IgD-negative memory B cell (primary cell): ENCODE measurements at regions not wholly inside any gene's neighbourhood (a gene's known extent, or its start where the extent isn't known, plus 50 kb on each side); places are given as distances from the start of the nearest gene placed in this dataset.
"Not testable (repeated sequence)": the region's sequence is repeated elsewhere in the genome, so short reads cannot be mapped to it uniquely, and the experiment has no call there.

Experiments
- H3K27ac Mint-ChIP-seq, 3 donors: one replicate each; pipeline ENCODE4 v1.8.0; 2020 to 2022; ENCODE audit warnings: mild to moderate bottlenecking in 3 of 3, mixed read lengths in 3 of 3, moderate library complexity in 1 of 3
- H3K27me3 Mint-ChIP-seq: one replicate; pipeline ENCODE4 v1.8.0; 2021; ENCODE audit warnings: mixed read lengths
- H3K36me3 Mint-ChIP-seq: one replicate; pipeline ENCODE4 v1.8.0; 2020; ENCODE audit warnings: mild to moderate bottlenecking, mixed read lengths
- H3K4me1 Mint-ChIP-seq, 3 donors: one replicate each; pipeline ENCODE4 v1.8.0; 2020 to 2022; ENCODE audit warnings: mixed read lengths in 3 of 3, mild to moderate bottlenecking in 1 of 3
- H3K4me3 Mint-ChIP-seq, 4 donors: one replicate each; pipeline ENCODE4 v1.8.0; 2020 to 2022; ENCODE audit warnings: mild to moderate bottlenecking in 4 of 4, mixed read lengths in 4 of 4, moderate library complexity in 3 of 4
- H3K9me3 Mint-ChIP-seq, 3 donors: one replicate each; pipeline ENCODE4 v1.8.0; 2020 to 2021; ENCODE audit warnings: mixed read lengths in 3 of 3, mild to moderate bottlenecking in 1 of 3

DNA sequence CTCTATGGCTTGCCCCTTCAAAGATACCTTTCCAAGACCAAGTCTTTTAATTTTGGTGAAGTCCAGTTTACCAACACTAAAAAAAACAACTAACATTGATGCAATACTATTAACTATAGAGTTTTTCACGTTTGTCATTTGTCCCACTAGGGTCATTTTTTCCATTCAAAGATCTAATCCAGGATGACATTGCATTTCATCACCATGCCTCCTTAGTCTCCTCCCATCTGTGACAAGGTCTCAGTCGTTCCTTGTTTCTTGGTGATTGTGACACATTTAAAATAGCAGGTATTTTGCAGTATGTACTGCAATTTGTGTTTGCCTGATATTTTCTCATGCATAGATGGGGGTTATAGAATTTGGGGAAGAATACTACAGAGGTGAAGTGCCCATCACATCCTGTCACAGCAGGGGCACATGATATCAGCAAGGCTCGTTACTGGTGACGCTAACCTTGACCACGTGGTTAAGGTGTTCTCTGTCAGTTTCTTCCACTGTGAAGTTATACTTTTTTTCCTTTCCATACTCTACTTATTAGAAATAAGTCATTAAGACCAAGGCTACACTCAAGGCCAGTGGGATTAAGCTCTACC is 799.2 kb upstream of the RAB6C start:
- Mint-ChIP-seq H3K4me3 (no peak overlapping the region), H3K4me1 (no peaks in the 10 kb centered on the region), H3K9me3 (no peaks in the 10 kb centered on the region), H3K27me3 (no peaks in the 10 kb centered on the region), H3K27ac (no peak overlapping the region), H3K36me3 (no peaks in the 10 kb centered on the region)

DNA sequence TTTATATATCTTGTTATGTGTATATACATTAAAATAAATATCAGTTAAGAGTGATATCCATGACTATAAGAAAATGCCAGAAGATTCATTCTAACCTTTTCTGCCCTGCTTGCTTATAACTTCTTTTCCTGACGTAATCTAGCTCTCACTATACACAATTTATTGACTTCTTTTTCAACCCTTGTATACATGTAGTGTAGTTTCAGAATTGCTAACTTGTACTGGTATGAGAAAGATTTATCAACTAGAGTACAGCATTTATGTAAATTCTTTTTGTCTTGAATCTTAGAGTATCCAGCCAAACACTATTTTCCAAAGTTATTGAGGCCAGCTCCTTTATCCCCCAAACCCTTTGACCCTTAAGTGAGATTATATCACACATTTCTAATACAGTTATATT is 798.0 kb upstream of the RAB6C start:
- H3K4me1 Mint-ChIP-seq, result no peaks in the 10 kb centered on the region
- no peak overlapping the region for H3K4me3 Mint-ChIP-seq
- H3K27ac Mint-ChIP-seq, result no peak overlapping the region
- H3K36me3 Mint-ChIP-seq, result no peaks in the 10 kb centered on the region
- H3K9me3 Mint-ChIP-seq, result no peaks in the 10 kb centered on the region
- peaks cover 1% of the 10 kb centered on the region for H3K27me3 Mint-ChIP-seq

DNA sequence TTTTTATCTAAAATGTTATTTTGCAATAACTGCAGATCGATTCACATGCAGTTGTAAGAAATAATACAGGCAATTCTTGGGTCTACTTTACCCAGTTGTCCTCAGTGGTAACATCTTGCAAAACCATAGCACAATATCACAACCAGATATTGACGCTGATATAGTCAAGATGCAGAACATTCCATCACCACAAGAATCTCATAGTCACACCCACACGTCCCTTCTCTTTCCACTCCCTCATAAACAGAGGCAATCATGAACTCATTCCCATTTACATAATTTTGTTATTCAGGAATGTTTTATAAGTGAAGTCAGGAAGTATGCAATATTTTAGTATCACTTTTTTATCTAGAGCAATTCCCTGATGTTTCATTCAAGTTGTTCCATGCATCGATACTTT is 797.5 kb upstream of the RAB6C start:
- no peaks in the 10 kb centered on the region for H3K4me1 Mint-ChIP-seq
- H3K9me3 Mint-ChIP-seq, result no peaks in the 10 kb centered on the region
- H3K27me3 Mint-ChIP-seq, result peaks cover 1% of the 10 kb centered on the region
- no peak overlapping the region for H3K4me3 Mint-ChIP-seq
- no peak overlapping the region for H3K27ac Mint-ChIP-seq
- no peaks in the 10 kb centered on the region for H3K36me3 Mint-ChIP-seq

DNA sequence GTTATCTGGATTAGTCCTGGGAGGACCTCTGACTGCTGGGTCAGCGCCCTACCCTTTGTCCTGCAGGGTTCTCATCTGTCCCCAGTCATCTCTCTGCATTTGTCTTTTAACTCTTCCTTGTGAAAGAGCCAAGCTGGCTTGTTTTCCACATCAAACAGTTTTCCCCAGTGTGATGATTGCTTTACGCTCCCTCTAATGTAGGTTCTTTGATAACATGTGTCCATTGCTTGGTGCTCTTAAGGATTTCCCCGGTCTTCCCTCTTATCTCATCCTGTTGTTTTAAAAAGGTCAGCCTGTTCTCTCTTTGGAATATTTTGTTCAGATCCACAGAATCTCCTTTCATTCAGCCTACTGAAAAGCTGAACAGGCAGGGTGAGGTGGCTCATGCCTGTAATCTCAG is 792.1 kb upstream of the RAB6C start:
- no peak overlapping the region for H3K4me3 Mint-ChIP-seq

DNA sequence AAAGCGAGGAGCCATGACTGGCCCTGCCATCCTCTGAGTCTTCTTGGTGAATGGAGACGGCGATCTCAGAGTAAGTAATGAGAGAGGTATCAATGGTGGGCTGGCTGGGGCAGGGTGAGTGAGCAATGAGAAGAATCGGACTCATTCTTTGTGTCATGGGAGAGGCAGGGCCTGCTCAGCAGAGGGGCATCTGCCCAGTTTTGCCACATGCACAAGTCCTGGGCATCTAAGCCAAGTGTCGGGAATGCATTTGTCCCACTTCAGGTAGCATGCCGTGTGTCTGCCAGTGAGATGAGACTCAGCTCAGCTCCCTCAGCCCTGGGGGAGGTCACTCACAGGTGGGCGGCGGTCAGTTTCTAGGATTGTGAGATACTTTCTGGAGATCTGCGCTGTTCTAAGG is 791.0 kb upstream of the RAB6C start:
- peaks cover 9% of the 10 kb centered on the region for H3K27me3 Mint-ChIP-seq
- no peaks in the 10 kb centered on the region for H3K36me3 Mint-ChIP-seq
- no peaks in the 10 kb centered on the region for H3K9me3 Mint-ChIP-seq
- H3K27ac Mint-ChIP-seq, result no peak overlapping the region
- H3K4me3 Mint-ChIP-seq, result no peak overlapping the region
- no peaks in the 10 kb centered on the region for H3K4me1 Mint-ChIP-seq

More for the DNA sequence above, 792.1 kb upstream of the RAB6C start:
- H3K27me3 Mint-ChIP-seq, result peaks cover 9% of the 10 kb centered on the region
- no peaks in the 10 kb centered on the region for H3K4me1 Mint-ChIP-seq
- no peaks in the 10 kb centered on the region for H3K36me3 Mint-ChIP-seq
- H3K9me3 Mint-ChIP-seq, result no peaks in the 10 kb centered on the region
- no peak overlapping the region for H3K27ac Mint-ChIP-seq

DNA sequence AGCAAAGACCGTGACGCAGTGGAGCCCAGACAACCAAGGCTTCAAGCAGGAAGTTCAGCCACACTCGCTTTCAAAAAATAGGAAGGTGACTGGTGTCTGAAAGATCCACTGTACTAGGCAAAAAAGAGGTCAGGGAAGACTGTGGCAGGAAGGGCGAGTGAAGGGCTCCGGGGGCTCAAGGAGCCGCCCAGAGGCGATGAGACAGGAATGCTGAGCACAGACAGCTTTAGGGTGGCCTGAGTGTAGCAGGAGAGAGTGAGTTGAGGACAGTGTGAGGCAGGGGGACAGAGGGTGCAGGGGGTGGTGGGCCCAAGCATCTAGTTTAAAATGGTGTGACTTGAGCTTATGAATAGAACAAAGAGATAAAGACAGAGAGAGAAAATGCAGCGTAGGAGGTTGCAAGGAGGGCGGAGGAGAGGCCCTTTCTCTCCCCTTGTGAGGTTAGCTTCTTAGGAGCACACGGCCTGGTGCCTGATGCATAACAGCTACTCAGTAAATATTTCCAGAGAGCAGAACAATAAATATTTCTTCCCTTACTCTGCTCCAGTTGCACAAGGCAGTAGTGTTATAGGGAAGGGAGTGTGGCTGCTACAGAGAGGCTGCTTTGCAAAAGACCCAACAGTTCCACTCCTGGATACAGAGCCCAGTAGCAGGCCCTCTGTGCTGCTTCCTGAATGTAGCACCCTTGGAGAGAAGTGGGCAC is 789.7 kb upstream of the RAB6C start:
- Mint-ChIP-seq H3K4me1 (no peaks in the 10 kb centered on the region), H3K36me3 (no peaks in the 10 kb centered on the region), H3K27ac (peak overlapping the region in 1 of 3 donors; percentile 16), H3K27me3 (peaks cover 9% of the 10 kb centered on the region), H3K9me3 (no peaks in the 10 kb centered on the region), H3K4me3 (no peak overlapping the region)

DNA sequence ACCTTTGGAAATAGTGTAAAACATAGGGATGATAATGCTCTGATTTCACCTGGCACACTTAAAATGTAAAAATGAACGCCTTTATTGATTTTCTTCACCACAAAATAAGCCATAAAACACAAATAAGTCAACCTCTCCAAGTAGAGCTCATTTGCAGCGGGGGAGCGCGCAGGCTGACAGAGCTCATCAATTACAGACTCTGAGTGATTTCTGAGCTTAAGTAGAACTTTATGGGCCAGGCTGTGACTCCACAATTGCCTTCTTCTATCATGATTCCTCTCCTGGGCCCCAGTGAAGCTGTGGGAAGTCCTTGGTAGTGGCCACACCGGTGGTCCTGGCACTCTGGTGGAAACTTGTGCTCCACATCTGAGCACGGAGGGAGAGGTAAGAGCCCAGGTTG is 789.0 kb upstream of the RAB6C start:
- Mint-ChIP-seq H3K4me1 (no peaks in the 10 kb centered on the region), H3K4me3 (no peak overlapping the region), H3K27ac (no peak overlapping the region), H3K9me3 (no peaks in the 10 kb centered on the region), H3K36me3 (no peaks in the 10 kb centered on the region), H3K27me3 (peaks cover 9% of the 10 kb centered on the region)

DNA sequence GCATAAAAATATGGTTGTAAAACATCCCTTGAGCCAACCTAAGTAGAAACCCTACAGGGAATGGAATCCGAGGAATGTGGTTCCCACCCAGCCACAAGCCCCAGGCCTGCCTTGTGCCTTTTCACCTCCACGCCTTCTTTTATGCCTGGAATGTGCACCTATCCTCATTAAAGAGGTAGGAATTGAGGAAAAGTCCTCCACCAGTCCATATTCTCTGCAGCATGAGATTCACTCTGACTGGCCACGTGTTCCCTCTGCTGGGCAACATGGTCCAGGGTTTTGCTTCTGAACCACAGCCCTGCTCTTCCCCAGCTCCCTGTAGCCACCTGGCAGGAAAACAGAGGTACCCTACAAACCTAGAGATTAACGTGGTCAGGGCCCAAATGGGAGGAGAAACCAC is 787.9 kb upstream of the RAB6C start:
- H3K9me3 Mint-ChIP-seq, result no peaks in the 10 kb centered on the region
- peaks cover 8% of the 10 kb centered on the region for H3K27me3 Mint-ChIP-seq
- H3K4me3 Mint-ChIP-seq, result no peak overlapping the region
- no peaks in the 10 kb centered on the region for H3K4me1 Mint-ChIP-seq
- H3K36me3 Mint-ChIP-seq, result no peaks in the 10 kb centered on the region
- no peak overlapping the region for H3K27ac Mint-ChIP-seq

DNA sequence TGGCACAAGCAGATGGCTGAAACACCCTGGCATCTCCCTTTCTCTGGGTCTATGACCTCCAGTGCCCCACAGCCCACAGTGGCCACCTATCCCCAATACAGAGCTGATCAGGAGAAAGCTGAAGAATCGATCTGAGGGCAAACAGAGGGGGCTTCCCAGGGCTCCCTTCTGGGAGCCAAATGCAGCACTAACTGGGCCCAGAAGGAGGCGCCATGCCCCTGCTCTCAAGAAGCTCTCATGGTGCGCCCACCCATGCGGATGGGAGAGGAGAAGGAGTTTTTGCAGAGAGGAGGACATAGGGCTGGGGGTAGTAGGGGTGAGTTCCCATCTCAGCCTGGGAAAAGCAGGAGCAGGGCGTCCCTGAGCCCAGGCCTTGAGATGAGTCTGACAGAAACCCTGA is 787.3 kb upstream of the RAB6C start:
- Mint-ChIP-seq H3K4me3 (no peak overlapping the region), H3K4me1 (no peaks in the 10 kb centered on the region), H3K27me3 (peaks cover 8% of the 10 kb centered on the region), H3K36me3 (no peaks in the 10 kb centered on the region), H3K27ac (no peak overlapping the region), H3K9me3 (no peaks in the 10 kb centered on the region)

DNA sequence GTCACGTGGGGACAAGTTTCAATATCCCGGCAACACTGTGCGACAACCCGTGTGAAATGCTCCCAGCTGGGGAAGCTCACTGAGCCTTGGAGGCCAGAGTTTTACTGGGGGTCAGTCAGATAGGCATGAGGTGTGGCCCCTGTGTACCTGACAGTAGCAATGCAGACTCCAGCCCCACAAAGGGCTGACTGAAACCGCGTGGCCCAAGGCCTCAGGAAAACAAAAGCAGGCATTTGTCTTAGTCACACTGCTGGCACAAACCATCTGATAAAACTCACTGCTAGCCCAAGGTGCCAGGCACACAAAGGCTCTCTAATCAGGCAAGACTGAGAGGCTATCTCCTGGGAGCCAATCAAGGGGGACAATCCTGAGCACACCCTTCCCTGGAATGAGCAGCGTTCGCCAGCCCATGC is 786.6 kb upstream of the RAB6C start:
- Mint-ChIP-seq H3K4me3 (no peak overlapping the region), H3K9me3 (no peaks in the 10 kb centered on the region), H3K27ac (no peak overlapping the region), H3K27me3 (peaks cover 8% of the 10 kb centered on the region), H3K36me3 (no peaks in the 10 kb centered on the region), H3K4me1 (no peaks in the 10 kb centered on the region)

DNA sequence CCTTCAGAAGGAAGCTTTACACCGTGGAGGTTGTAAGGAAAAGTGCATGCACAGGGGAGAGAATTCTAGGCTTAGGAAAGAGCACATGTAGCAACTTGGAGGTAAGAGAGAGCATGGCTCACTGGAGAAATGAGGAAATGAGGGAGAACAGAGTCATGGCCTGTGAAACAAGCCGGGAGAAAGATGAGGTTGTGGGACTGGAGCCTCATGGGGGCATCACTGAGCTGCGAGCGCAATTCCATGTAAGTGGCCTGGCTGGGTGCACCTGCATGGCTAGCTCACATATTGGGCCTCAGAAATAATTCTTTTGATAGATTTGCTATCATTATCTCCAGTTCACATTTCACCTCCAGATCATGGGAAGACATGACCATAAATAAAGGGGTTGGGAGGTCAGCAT is 785.5 kb upstream of the RAB6C start:
- no peaks in the 10 kb centered on the region for H3K9me3 Mint-ChIP-seq
- H3K27me3 Mint-ChIP-seq, result peaks cover 1% of the 10 kb centered on the region
- H3K36me3 Mint-ChIP-seq, result no peaks in the 10 kb centered on the region
- no peak overlapping the region for H3K27ac Mint-ChIP-seq
- H3K4me3 Mint-ChIP-seq, result no peak overlapping the region
- no peaks in the 10 kb centered on the region for H3K4me1 Mint-ChIP-seq

DNA sequence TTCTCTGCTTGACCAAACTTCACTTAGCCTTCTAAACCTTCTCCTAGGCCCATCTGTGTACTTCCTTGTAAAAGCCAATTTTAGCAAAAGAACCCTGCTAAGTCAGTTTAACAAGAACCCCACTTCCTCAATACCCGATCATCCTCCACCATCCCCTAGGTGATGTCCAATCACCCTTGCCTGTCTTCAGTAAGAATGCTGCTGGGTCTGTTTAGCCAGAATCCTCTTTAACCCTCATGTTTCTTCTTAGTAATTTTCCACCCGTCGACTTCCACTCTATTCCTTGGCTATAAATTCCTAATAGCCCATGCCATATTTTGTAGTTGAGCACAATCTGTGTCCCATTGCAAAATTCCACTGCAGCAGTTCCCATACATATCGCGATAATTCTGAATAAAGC is 780.0 kb upstream of the RAB6C start:
- Mint-ChIP-seq H3K27me3 (no peaks in the 10 kb centered on the region), H3K4me3 (no peak overlapping the region), H3K36me3 (peaks cover 1% of the 10 kb centered on the region), H3K27ac (no peak overlapping the region), H3K9me3 (no peaks in the 10 kb centered on the region), H3K4me1 (no peaks in the 10 kb centered on the region)

DNA sequence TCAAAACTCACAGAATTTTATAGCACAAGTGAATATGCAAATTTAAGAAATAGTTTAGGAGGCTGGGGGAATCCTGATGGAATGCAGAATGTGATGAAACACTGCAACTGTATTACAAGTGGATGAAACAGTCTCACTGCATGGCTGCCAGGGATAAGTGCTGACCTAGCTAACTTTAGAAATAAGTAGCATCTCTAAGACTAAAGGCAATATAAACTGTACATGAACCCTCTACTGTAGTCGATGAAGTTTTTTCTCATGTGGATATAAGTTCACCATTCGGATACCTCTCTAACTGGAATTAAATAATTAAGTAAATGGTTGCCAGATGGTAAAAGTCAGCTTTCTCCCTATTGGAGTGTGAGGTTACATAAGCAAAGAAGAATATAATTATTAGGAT is 777.8 kb upstream of the RAB6C start:
- Mint-ChIP-seq H3K36me3 (peaks cover 1% of the 10 kb centered on the region), H3K4me3 (no peak overlapping the region), H3K9me3 (peaks cover 0 to 2% (median 2%) of the 10 kb centered on the region in 3 donors), H3K4me1 (no peaks in the 10 kb centered on the region), H3K27ac (no peak overlapping the region), H3K27me3 (peaks cover 2% of the 10 kb centered on the region)

DNA sequence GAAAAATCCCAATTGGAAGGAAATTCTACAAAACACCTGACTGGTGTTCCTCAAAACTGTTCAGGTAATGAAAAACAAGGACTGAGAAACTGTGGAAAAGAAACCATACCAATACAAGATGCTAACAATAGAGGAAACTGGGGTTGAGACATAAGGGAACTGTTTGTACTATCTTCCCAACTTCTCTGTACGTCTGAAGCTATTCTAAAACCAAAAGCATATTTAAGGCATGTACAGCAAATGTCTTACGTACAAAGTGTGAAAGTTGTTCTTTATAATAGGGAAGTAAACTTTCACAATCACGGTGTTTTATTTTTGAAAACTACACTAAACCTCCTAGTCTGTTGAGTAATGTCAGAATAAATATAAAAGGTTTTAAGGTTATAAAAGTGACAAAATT is 776.1 kb upstream of the RAB6C start:
- H3K4me1 Mint-ChIP-seq, result no peaks in the 10 kb centered on the region
- H3K9me3 Mint-ChIP-seq, result peaks cover 0 to 2% (median 2%) of the 10 kb centered on the region in 3 donors
- no peak overlapping the region for H3K4me3 Mint-ChIP-seq
- H3K27ac Mint-ChIP-seq, result no peak overlapping the region
- peaks cover 1% of the 10 kb centered on the region for H3K36me3 Mint-ChIP-seq
- H3K27me3 Mint-ChIP-seq, result peaks cover 3% of the 10 kb centered on the region

DNA sequence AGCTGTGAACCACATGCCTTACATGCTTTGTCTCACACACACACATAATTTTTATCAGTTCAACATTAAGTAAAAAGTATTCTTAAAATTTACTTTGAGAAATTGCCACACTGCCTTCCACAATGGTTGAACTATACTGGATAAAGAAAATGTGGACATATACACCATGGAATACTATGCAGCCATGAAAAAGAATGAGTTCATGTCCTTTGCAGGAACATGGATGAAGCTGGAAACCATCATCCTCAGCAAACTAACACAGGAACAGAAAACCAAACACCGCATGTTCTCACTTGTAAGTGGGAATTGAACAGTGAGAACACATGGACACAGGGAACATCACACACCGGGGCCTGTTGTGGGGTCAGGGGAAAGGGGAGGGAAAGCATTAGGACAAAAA is 774.9 kb upstream of the RAB6C start:
- not testable (repeated sequence) for H3K36me3 Mint-ChIP-seq, H3K4me1 Mint-ChIP-seq, H3K9me3 Mint-ChIP-seq, H3K4me3 Mint-ChIP-seq, H3K27ac Mint-ChIP-seq, H3K27me3 Mint-ChIP-seq

DNA sequence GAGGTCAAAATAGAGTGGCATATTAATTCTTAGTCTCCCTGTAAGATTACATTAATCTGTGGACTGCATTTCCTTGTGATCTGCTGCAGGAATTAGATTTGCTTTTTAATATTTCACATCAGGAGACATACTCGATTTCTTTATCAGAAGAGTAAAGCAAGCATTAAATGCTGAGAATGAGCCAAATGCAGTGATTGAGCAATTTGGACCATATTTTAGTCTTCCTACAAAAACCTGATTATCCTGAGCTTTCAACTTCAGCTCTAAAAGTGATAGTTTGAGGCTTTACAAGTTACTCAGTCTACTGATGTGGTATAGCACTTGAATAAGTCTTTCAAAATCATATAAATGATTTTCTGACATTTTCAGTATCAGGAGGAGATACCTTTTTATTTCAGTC is 774.3 kb upstream of the RAB6C start:
- no peak overlapping the region for H3K4me3 Mint-ChIP-seq
- no peak overlapping the region for H3K27ac Mint-ChIP-seq
- H3K36me3 Mint-ChIP-seq, result peaks cover 1% of the 10 kb centered on the region
- H3K27me3 Mint-ChIP-seq, result peaks cover 3% of the 10 kb centered on the region
- no peaks in the 10 kb centered on the region for H3K4me1 Mint-ChIP-seq
- H3K9me3 Mint-ChIP-seq, result peaks cover 0 to 4% (median 2%) of the 10 kb centered on the region in 3 donors
